GM12891 (cell line): ENCODE measurements at regions not wholly inside any gene's neighbourhood (a gene's known extent, or its start where the extent isn't known, plus 50 kb on each side); places are given as distances from the start of the nearest gene placed in this dataset.

Experiments
- POLR2AphosphoS5 ChIP-seq: IDR thresholded peaks from 2 replicates; pipeline ENCODE4 v1.6.1; 2011; ENCODE audit warnings: low read depth, low read length, control low read depth
- POU2F2 ChIP-seq: IDR thresholded peaks from 2 replicates; pipeline ENCODE4 v1.6.1; 2011; ENCODE audit warnings: low read depth, mild to moderate bottlenecking, control low read depth, low read length, moderate library complexity
- TAF1 ChIP-seq: IDR thresholded peaks from 2 replicates; pipeline ENCODE4 v1.6.1; 2011; ENCODE audit warnings: low read depth, low read length, control low read depth

DNA sequence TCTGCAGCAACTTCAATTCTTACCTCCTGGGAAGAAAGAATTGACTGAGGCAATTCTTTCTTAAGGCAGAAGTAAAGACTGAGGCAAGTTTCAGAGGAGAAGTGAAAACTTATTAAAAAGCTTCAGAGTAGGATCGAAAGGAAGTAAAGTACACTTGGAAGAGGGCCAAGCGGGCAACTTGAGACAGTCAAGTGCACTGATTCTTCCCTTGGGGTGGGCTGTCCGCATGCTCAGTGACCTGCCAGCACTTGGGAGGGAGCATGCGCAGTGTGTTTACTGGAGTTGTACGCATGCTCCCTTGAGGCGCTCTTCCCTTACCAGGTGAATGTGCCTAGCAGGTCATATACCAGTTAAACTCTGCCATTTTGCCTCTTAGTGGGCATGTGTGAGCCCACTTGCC, 55.3 kb upstream of the NBPF3 start:
- TF ChIP-seq POU2F2 (no peak), POLR2AphosphoS5 (no peak), TAF1 (no peak)
